ENCODE measurements at regions not wholly inside any gene's neighbourhood (a gene's known extent, or its start where the extent isn't known, plus 50 kb on each side); places are given as distances from the start of the nearest gene placed in this dataset.

GRCh38 chr10:3606309-3606708 is 178.7 kb downstream of the KLF6 start:
- TF ChIP-seq POLR2AphosphoS5 (IDR thresholded peaks at IDR 0.05; ENCODE audit: low read depth, low read length) (no peak), SMC3 (IDR thresholded peaks at IDR 0.05; ENCODE audit: low read depth, low read length) (no peak), FOXM1 (IDR thresholded peaks at IDR 0.05; ENCODE audit: low read depth) (no peak), RCOR1 (IDR thresholded peaks at IDR 0.05; ENCODE audit: low read length) (no peak), FOXJ3 (CRISPR knock-in tag; IDR thresholded peaks at IDR 0.05) (no peak), TCF12 (IDR thresholded peaks at IDR 0.05) (no peak), ZBTB33 (IDR thresholded peaks at IDR 0.05; ENCODE audit: borderline replicate concordance, low read depth) (no peak), RFX5 (IDR thresholded peaks at IDR 0.05; ENCODE audit: low read length) (no peak), FOSL2 (IDR thresholded peaks at IDR 0.05; ENCODE audit: borderline replicate concordance, low read depth) (no peak)
- TF ChIP-seq, protein P1, sequence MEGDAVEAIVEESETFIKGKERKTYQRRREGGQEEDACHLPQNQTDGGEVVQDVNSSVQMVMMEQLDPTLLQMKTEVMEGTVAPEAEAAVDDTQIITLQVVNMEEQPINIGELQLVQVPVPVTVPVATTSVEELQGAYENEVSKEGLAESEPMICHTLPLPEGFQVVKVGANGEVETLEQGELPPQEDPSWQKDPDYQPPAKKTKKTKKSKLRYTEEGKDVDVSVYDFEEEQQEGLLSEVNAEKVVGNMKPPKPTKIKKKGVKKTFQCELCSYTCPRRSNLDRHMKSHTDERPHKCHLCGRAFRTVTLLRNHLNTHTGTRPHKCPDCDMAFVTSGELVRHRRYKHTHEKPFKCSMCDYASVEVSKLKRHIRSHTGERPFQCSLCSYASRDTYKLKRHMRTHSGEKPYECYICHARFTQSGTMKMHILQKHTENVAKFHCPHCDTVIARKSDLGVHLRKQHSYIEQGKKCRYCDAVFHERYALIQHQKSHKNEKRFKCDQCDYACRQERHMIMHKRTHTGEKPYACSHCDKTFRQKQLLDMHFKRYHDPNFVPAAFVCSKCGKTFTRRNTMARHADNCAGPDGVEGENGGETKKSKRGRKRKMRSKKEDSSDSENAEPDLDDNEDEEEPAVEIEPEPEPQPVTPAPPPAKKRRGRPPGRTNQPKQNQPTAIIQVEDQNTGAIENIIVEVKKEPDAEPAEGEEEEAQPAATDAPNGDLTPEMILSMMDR (IDR thresholded peaks at IDR 0.05), result no peak
- TF ChIP-seq, protein P2, sequence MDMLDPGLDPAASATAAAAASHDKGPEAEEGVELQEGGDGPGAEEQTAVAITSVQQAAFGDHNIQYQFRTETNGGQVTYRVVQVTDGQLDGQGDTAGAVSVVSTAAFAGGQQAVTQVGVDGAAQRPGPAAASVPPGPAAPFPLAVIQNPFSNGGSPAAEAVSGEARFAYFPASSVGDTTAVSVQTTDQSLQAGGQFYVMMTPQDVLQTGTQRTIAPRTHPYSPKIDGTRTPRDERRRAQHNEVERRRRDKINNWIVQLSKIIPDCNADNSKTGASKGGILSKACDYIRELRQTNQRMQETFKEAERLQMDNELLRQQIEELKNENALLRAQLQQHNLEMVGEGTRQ (IDR thresholded peaks at IDR 0.05; ENCODE audit: borderline replicate concordance, low read depth, low read length), result no peak
- TF ChIP-seq, protein P3, sequence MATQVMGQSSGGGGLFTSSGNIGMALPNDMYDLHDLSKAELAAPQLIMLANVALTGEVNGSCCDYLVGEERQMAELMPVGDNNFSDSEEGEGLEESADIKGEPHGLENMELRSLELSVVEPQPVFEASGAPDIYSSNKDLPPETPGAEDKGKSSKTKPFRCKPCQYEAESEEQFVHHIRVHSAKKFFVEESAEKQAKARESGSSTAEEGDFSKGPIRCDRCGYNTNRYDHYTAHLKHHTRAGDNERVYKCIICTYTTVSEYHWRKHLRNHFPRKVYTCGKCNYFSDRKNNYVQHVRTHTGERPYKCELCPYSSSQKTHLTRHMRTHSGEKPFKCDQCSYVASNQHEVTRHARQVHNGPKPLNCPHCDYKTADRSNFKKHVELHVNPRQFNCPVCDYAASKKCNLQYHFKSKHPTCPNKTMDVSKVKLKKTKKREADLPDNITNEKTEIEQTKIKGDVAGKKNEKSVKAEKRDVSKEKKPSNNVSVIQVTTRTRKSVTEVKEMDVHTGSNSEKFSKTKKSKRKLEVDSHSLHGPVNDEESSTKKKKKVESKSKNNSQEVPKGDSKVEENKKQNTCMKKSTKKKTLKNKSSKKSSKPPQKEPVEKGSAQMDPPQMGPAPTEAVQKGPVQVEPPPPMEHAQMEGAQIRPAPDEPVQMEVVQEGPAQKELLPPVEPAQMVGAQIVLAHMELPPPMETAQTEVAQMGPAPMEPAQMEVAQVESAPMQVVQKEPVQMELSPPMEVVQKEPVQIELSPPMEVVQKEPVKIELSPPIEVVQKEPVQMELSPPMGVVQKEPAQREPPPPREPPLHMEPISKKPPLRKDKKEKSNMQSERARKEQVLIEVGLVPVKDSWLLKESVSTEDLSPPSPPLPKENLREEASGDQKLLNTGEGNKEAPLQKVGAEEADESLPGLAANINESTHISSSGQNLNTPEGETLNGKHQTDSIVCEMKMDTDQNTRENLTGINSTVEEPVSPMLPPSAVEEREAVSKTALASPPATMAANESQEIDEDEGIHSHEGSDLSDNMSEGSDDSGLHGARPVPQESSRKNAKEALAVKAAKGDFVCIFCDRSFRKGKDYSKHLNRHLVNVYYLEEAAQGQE (IDR thresholded peaks at IDR 0.05; ENCODE audit: low read depth, low read length), result no peak

Data from SK-N-SH (cell line).